Neural cell (in vitro differentiated cells): ENCODE measurements at regions not wholly inside any gene's neighbourhood (a gene's known extent, or its start where the extent isn't known, plus 50 kb on each side); places are given as distances from the start of the nearest gene placed in this dataset.

Experiments used
- H2AFZ ChIP-seq: fragments of 200-600, 300-800 bp; sonication (generic), shearing (Covaris generic); 2 replicates; pipeline ENCODE4 v1.6.0; 2014; ENCODE audit warnings: low read depth, mild to moderate bottlenecking, antibody characterized with exemption, low read length, moderate library complexity
- H3F3A ChIP-seq: fragments of 200-600 bp; shearing (Covaris generic); 2 replicates; pipeline ENCODE4 v1.6.1; 2016; ENCODE audit warnings: mild to moderate bottlenecking, moderate library complexity, mixed read lengths, antibody characterized with exemption, low read length; ENCODE audit not compliant: insufficient read depth, poor library complexity, severe bottlenecking
- H3K27ac ChIP-seq: fragments of 200-600, 300-800 bp; sonication (generic), shearing (Covaris generic); 2 replicates; pipeline ENCODE4 v1.5.1; 2014; ENCODE audit warnings: mild to moderate bottlenecking, low read length, moderate library complexity
- H3K27me3 ChIP-seq: fragments of 300-800, 200-600 bp; sonication (generic), shearing (Covaris generic); 2 replicates; pipeline ENCODE4 v1.6.0; 2014; ENCODE audit warnings: mild to moderate bottlenecking, low read depth, low read length, moderate library complexity; ENCODE audit not compliant: insufficient read depth
- H3K36me3 ChIP-seq: fragments of 300-800, 200-600 bp; sonication (generic), shearing (Covaris generic); 2 replicates; pipeline ENCODE4 v1.5.1; 2014; ENCODE audit warnings: mild to moderate bottlenecking, antibody characterized with exemption, low read length, moderate library complexity; ENCODE audit not compliant: insufficient read depth
- H3K4me2 ChIP-seq: fragments of 300-800, 200-600 bp; sonication (generic), shearing (Covaris generic); 2 replicates; pipeline ENCODE4 v1.6.0; 2014; ENCODE audit warnings: mild to moderate bottlenecking, low read length
- H3K4me3 ChIP-seq: fragments of 300-800, 200-600 bp; sonication (generic), shearing (Covaris generic); 2 replicates; pipeline ENCODE4 v1.5.1; 2014; ENCODE audit warnings: mild to moderate bottlenecking, low read length, moderate library complexity
- H3K79me2 ChIP-seq: fragments of 200-600 bp; shearing (Covaris generic); replicated peaks from 2 replicates; pipeline ENCODE4 v1.6.0; 2014; ENCODE audit warnings: mild to moderate bottlenecking, low read length, moderate library complexity; ENCODE audit not compliant: insufficient read depth
- H3K9ac ChIP-seq: fragments of 300-800, 200-600 bp; sonication (generic), shearing (Covaris generic); 2 replicates; pipeline ENCODE4 v1.6.1; 2016; ENCODE audit warnings: mild to moderate bottlenecking, low read length, mixed read lengths
- H3K9me2 ChIP-seq: fragments of 200-600 bp; shearing (Covaris generic); 2 replicates; pipeline ENCODE4 v1.6.1; 2016; ENCODE audit warnings: mild to moderate bottlenecking, low read length, mixed read lengths; ENCODE audit not compliant: insufficient read depth
- H3K9me3 ChIP-seq: fragments of 200-600, 300-800 bp; sonication (generic), shearing (Covaris generic); 2 replicates; pipeline ENCODE4 v1.6.1; 2016; ENCODE audit warnings: mild to moderate bottlenecking, mixed run types, low read length, moderate library complexity, mixed read lengths
- H4K20me1 ChIP-seq: fragments of 200-600 bp; shearing (Covaris generic); 2 replicates; pipeline ENCODE4 v1.6.1; 2016; ENCODE audit warnings: mild to moderate bottlenecking, mixed run types; ENCODE audit not compliant: insufficient read depth
- CTCF ChIP-seq: fragments of 450-650 bp; IDR thresholded peaks from 2 replicates; pipeline ENCODE4 v1.5.1; 2014; ENCODE audit warnings: antibody characterized with exemption, mild to moderate bottlenecking, moderate library complexity; ENCODE audit not compliant: poor library complexity, severe bottlenecking
- EP300 ChIP-seq: fragments of 450-650 bp; conservative IDR thresholded peaks from 2 replicates; pipeline ENCODE4 v1.6.1; 2014; ENCODE audit warnings: antibody characterized with exemption, mild to moderate bottlenecking, moderate library complexity; ENCODE audit not compliant: poor library complexity, severe bottlenecking
- EZH2 ChIP-seq: fragments of 200-600, 300-800 bp; shearing (Covaris generic), sonication (generic); IDR thresholded peaks from 2 replicates; pipeline ENCODE4 v1.6.1; 2014; ENCODE audit warnings: antibody characterized with exemption, low read length, borderline replicate concordance, mild to moderate bottlenecking; ENCODE audit not compliant: insufficient read depth, poor library complexity, severe bottlenecking
- RAD21 ChIP-seq: fragments of 450-650 bp; conservative IDR thresholded peaks from 2 replicates; pipeline ENCODE4 v1.6.1; 2014; ENCODE audit warnings: antibody characterized with exemption, mild to moderate bottlenecking, moderate library complexity
- REST ChIP-seq: IDR thresholded peaks from 2 replicates; pipeline ENCODE4 v1.6.1; 2012; ENCODE audit warnings: borderline replicate concordance
- SMC3 ChIP-seq: fragments of 450-650 bp; conservative IDR thresholded peaks from 2 replicates; pipeline ENCODE4 v1.6.1; 2014; ENCODE audit warnings: antibody characterized with exemption, mild to moderate bottlenecking, moderate library complexity; ENCODE audit not compliant: poor library complexity

DNA sequence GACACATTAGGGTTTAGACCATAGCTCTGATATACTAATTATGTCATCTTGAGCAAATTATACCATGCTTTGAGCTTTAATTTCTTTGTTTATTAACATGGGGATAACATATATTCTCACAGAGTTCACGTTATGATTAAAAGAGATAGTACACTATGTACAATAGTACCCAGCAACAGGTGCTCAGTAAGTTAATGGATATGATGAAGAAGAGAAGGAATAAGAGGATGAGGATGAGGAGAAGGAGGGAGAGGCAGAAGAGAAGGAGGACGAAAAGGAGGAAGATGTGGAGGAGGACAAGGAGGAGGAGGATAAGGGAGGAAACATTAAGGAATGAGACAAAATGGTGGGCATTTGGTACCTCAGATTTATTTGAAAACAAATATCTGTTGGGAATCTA, 260.4 kb downstream of the SH2D1A start:
- no peaks in the 10 kb centered on the region for H3K9me3 ChIP-seq
- H3K4me3 ChIP-seq = no peak overlapping the region
- H3K27ac ChIP-seq = no peak overlapping the region
- H3K4me2 ChIP-seq = no peak overlapping the region
- no peak overlapping the region for H2AFZ ChIP-seq
- no peaks in the 10 kb centered on the region for H3K27me3 ChIP-seq
- no peaks in the 10 kb centered on the region for H3K79me2 ChIP-seq
- no peaks in the 10 kb centered on the region for H4K20me1 ChIP-seq
- TF ChIP-seq EZH2 (no peak), CTCF (no peak), SMC3 (no peak), REST (no peak), RAD21 (no peak), EP300 (no peak)
- H3K36me3 ChIP-seq = no peaks in the 10 kb centered on the region
- H3K9ac ChIP-seq = no peak overlapping the region
- H3K9me2 ChIP-seq = no peaks in the 10 kb centered on the region
- no peaks in the 10 kb centered on the region for H3F3A ChIP-seq

GRCh38 chrX:124619710-124620109, 273.3 kb downstream of the SH2D1A start:
- Histone ChIP-seq H3K27ac (no peak overlapping the region), H4K20me1 (no peaks in the 10 kb centered on the region), H3K9ac (no peak overlapping the region), H3K4me3 (no peak overlapping the region), H3K27me3 (no peaks in the 10 kb centered on the region), H3K36me3 (no peaks in the 10 kb centered on the region), H3K9me2 (no peaks in the 10 kb centered on the region), H2AFZ (no peak overlapping the region), H3F3A (no peaks in the 10 kb centered on the region), H3K79me2 (no peaks in the 10 kb centered on the region), H3K4me2 (no peak overlapping the region), H3K9me3 (no peaks in the 10 kb centered on the region)
- TF ChIP-seq REST (no peak), RAD21 (no peak), EP300 (no peak), EZH2 (no peak), SMC3 (no peak)
